GM18868 (cell line): ENCODE measurements at regions not wholly inside any gene's neighbourhood (a gene's known extent, or its start where the extent isn't known, plus 50 kb on each side); places are given as distances from the start of the nearest gene placed in this dataset.

Experiments used
- ATAC-seq: cut with Tn5 transposase; IDR thresholded peaks from one replicate; pipeline ENCODE4 v1.9.1; 2021; ENCODE audit warnings: mild to moderate bottlenecking, moderate library complexity; ENCODE audit not compliant: unreplicated experiment

DNA sequence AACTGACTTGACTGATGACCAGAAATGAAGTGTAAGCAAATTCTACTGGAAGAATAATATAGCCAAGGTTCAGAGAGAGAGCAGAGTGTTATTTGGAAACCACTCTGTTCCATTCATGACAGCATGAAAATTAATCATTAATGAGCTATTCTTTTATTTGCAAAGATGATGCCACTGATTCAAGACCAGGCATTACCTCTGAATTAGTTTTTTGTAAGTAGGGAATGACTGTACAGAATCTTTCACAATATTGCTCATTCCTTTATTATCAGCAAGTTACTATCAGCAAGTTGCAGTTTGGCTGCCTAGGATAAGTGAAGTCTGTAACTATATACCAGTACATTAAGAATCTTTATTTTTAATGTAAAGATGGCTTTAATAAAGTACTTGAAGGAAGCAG, 75.1 kb upstream of the RGMB start:
- ATAC-seq: no peak

DNA sequence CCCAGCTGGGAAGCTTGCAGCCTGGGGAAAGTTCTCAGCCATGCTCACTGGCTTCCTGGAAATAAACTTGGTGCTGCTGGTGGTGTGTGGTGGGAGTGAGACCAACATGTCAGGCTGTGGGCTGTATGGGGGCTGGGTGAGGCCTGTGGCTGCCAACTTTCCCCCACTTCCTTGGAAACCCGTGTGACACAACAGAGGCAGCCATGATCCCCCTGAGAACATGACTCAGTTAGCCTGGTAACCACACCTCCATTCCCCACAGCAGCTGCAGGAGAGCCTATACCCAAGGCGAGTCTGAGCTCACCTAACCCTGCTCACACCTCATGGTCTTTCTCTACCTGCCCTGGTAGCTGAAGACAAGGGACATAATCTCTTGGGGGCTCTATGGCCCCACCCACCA, 72.7 kb upstream of the RGMB start:
- no peak for ATAC-seq

DNA sequence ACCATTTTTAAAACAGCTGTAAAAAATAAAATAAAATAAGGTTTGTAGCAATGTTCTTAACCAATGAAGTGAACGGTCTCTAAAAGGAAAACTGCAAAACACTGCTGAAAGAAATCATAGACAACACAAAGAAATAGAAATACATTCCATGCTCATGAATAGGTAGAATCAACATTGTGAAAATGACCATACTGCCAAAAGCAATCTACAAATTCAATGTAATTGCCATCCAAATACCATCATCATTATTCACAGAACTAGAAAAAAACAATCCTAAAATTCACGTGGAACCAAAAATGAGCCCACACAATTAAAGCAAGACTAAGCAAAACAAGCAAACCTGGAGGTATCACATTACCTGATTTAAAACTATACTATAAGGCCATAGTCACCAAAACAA, 67.6 kb upstream of the RGMB start:
- ATAC-seq: no peak

- no peak for ATAC-seq
These were observed 63.8 kb upstream of the RGMB start for GRCh38 chr5:98709681-98710080.

GRCh38 chr5:98713027-98713426, 60.4 kb upstream of the RGMB start:
- no peak for ATAC-seq

- no peak for ATAC-seq
These were observed 59.6 kb upstream of the RGMB start for GRCh38 chr5:98713856-98714255.

- no peak for ATAC-seq
These were observed 58.7 kb upstream of the RGMB start for GRCh38 chr5:98714710-98715288.

- ATAC-seq: no peak
These were observed 52.1 kb upstream of the RGMB start for GRCh38 chr5:98721231-98721928.

GRCh38 chr5:98722188-98722587, 51.3 kb upstream of the RGMB start:
- no peak for ATAC-seq

DNA sequence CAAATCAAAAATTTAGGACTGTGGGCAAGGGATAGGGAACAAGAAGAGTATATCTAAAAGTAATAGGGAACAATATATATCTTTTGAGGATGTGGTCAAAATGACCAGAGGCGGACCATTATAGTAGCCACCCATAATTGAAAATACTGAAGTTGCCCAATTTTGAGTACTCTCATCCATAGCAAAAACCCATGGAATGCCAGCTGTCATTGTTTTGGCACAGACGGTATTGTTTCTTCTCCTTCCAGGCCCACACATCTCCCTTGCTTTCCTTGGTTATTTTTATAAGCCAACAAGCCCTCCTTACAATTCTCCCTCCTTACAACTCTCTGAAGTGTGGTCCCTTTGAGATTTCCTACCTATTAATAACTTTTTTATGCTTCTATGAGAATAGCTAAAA, 50.4 kb upstream of the RGMB start:
- no peak for ATAC-seq
